ENCODE measurements at regions not wholly inside any gene's neighbourhood (a gene's known extent, or its start where the extent isn't known, plus 50 kb on each side); places are given as distances from the start of the nearest gene placed in this dataset.

- TF ChIP-seq CTCF (IDR thresholded peaks at IDR 0.05; ENCODE audit: borderline replicate concordance, extremely low read depth, low read length, poor library complexity, severe bottlenecking): no peak
- TF ChIP-seq EZH2 (IDR thresholded peaks at IDR 0.05; ENCODE audit: borderline replicate concordance, low read depth, low read length, severe bottlenecking): no peak
Observed at GRCh38 chr4:181860668-181861067, 382.5 kb upstream of the TENM3 start.
